Glutamatergic neuron (in vitro differentiated cells): ENCODE measurements at regions not wholly inside any gene's neighbourhood (a gene's known extent, or its start where the extent isn't known, plus 50 kb on each side); places are given as distances from the start of the nearest gene placed in this dataset.
"Not testable (repeated sequence)": the region's sequence is repeated elsewhere in the genome, so short reads cannot be mapped to it uniquely, and the experiment has no call there.

Source experiments
- DNase-seq: peaks from one replicate; pipeline ENCODE4 v3.0.0; 2022
- H3K27ac Mint-ChIP-seq: one replicate; pipeline ENCODE4 v1.8.0; 2020; ENCODE audit warnings: mild to moderate bottlenecking, mixed read lengths, inconsistent platforms; ENCODE audit not compliant: unreplicated experiment
- H3K27me3 Mint-ChIP-seq: one replicate; pipeline ENCODE4 v1.8.0; 2020; ENCODE audit warnings: mild to moderate bottlenecking, moderate library complexity, mixed read lengths, inconsistent platforms; ENCODE audit not compliant: unreplicated experiment
- H3K36me3 Mint-ChIP-seq: one replicate; pipeline ENCODE4 v1.8.0; 2020; ENCODE audit warnings: mild to moderate bottlenecking, mixed read lengths, inconsistent platforms; ENCODE audit not compliant: unreplicated experiment
- H3K4me1 Mint-ChIP-seq: one replicate; pipeline ENCODE4 v1.8.0; 2020; ENCODE audit warnings: mild to moderate bottlenecking, low read depth, mixed read lengths, inconsistent platforms; ENCODE audit not compliant: unreplicated experiment
- H3K4me3 Mint-ChIP-seq: one replicate; pipeline ENCODE4 v1.8.0; 2020; ENCODE audit warnings: mild to moderate bottlenecking, mixed read lengths, inconsistent platforms; ENCODE audit not compliant: unreplicated experiment
- H3K9me3 Mint-ChIP-seq: one replicate; pipeline ENCODE4 v1.8.0; 2020; ENCODE audit warnings: mild to moderate bottlenecking, moderate library complexity, mixed read lengths, inconsistent platforms; ENCODE audit not compliant: unreplicated experiment
- TF ChIP-seq, protein P1 (sequence below): fragments of 200-600 bp; sonication (generic); IDR thresholded peaks from one replicate; pipeline ENCODE4 v1.5.0; 2021; ENCODE audit not compliant: partially characterized antibody, unreplicated experiment

DNA sequence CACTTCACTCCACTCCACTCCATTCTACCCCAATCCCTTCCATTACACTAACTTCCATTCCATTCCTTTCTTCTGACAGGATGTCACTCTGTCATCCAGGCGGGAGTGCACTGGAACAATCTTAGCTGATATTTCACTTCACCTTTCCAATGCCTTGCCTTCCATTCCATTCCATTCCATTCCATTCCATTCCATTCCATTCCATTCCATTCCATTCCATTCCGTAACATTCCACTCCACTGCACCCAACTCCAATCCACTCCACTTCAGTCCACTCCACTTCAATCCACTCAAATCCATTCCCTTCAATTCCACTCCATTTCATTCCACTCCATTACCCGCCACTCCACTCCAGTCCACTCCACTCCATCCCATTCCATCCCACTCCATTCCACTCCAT, 1099.4 kb downstream of the TSPY10 start:
- Mint-ChIP-seq H3K27ac (no peak overlapping the region), H3K4me3 (no peak overlapping the region), H3K4me1 (no peaks in the 10 kb centered on the region), H3K9me3 (peaks cover 10% of the 10 kb centered on the region), H3K36me3 (peaks cover 8% of the 10 kb centered on the region), H3K27me3 (peaks cover 3% of the 10 kb centered on the region)
- TF ChIP-seq, protein P1, sequence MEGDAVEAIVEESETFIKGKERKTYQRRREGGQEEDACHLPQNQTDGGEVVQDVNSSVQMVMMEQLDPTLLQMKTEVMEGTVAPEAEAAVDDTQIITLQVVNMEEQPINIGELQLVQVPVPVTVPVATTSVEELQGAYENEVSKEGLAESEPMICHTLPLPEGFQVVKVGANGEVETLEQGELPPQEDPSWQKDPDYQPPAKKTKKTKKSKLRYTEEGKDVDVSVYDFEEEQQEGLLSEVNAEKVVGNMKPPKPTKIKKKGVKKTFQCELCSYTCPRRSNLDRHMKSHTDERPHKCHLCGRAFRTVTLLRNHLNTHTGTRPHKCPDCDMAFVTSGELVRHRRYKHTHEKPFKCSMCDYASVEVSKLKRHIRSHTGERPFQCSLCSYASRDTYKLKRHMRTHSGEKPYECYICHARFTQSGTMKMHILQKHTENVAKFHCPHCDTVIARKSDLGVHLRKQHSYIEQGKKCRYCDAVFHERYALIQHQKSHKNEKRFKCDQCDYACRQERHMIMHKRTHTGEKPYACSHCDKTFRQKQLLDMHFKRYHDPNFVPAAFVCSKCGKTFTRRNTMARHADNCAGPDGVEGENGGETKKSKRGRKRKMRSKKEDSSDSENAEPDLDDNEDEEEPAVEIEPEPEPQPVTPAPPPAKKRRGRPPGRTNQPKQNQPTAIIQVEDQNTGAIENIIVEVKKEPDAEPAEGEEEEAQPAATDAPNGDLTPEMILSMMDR = no peak
- DNase-seq = no peak

DNA sequence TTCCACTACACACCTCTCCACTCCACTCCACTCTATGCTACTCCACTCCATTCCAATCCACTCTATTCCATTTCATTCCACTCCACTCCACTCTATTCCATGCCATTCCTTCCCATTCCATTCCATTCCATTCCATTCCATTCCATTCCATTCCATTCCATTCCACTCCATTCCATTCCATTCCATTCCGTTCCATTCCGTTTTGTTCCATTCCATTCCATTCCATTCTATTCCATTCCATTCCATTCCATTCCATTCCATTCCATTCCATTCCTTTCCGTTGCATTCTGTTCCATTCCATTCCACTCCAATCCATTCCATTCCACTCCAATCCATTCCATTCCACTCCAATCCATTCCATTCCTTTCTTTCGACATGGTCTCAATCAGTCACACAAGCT, 1121.1 kb downstream of the TSPY10 start:
- not testable (repeated sequence) for DNase-seq, H3K4me3 Mint-ChIP-seq, H3K4me1 Mint-ChIP-seq, H3K27ac Mint-ChIP-seq
- peaks cover 12% of the 10 kb centered on the region for H3K36me3 Mint-ChIP-seq
- H3K27me3 Mint-ChIP-seq = peaks cover 12% of the 10 kb centered on the region
- peaks cover 22% of the 10 kb centered on the region for H3K9me3 Mint-ChIP-seq

DNA sequence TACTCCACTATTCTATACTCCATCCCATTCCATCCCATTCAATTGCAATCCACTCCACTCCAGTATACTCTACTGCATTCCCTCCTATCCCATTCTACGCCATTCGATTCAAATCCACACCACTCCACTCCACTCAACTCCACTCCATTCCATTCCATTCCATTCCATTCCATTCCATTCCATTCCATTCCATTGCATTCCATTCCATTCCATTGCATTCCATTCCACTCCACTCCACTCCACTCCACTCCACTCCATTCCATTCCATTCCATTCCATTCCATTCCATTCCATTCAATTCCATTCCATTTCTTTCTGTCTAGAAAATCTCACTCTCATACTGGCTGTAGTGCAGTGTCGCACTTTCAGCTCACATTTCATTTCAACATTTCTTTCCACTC, 1129.4 kb downstream of the TSPY10 start:
- peaks cover 81% of the 10 kb centered on the region for H3K9me3 Mint-ChIP-seq
- H3K4me1 Mint-ChIP-seq, H3K4me3 Mint-ChIP-seq: not testable (repeated sequence)

DNA sequence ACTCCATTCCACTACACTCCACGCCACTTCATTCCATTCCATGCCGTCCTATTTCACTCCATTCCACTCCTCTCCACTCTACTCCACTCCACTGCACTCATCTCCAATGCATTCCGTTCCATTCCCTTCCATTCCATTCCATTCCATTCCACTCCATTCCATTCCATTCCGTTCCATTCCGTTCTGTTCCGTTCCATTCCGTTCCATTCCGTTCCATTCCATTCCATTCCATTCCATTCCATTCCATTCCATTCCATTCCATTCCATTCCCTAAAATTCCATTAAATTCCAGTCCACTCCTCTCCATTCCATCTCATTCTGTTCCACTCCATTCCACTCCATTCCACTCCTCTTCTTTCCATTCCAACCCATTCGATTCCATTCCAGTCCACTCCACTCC, 1139.1 kb downstream of the TSPY10 start:
- Mint-ChIP-seq H3K9me3 (peaks cover 50% of the 10 kb centered on the region), H3K4me3 (no peak overlapping the region), H3K4me1 (no peaks in the 10 kb centered on the region), H3K36me3 (peaks cover 26% of the 10 kb centered on the region), H3K27ac (no peak overlapping the region), H3K27me3 (peaks cover 22% of the 10 kb centered on the region)
- DNase-seq = no peak
- TF ChIP-seq, protein P1 = no peak

More for the DNA sequence above, 1129.4 kb downstream of the TSPY10 start:
- Mint-ChIP-seq H3K36me3 (peaks cover 59% of the 10 kb centered on the region), H3K27me3 (peaks cover 44% of the 10 kb centered on the region)
- not testable (repeated sequence) for H3K27ac Mint-ChIP-seq, DNase-seq

DNA sequence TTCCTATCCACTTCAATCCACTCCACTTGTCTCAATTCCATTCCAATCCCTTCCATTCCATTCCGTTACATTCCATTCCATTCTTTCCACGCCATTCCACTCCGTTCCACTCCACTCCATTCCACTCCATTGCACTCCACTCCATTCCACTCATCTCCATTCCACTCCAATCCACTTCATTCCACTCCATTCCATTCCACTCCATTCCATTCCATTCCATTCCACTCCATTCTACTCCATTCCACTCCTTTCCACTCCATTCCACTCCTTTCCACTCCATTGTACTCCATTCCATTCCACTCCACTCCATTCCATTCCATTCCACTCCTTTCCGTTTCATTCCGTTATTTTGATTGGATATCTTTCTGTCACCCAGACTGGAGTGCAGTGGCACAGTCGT, 1158.7 kb downstream of the TSPY10 start:
- no peak overlapping the region for H3K27ac Mint-ChIP-seq
- peaks cover 44% of the 10 kb centered on the region for H3K36me3 Mint-ChIP-seq
- H3K4me1 Mint-ChIP-seq = no peaks in the 10 kb centered on the region
- peaks cover 30% of the 10 kb centered on the region for H3K27me3 Mint-ChIP-seq
- H3K4me3 Mint-ChIP-seq = no peak overlapping the region
- TF ChIP-seq, protein P1 = no peak
- H3K9me3 Mint-ChIP-seq = peaks cover 54% of the 10 kb centered on the region
- DNase-seq = no peak
